Esophagus muscularis mucosa (tissue), 4 donors: ENCODE measurements at regions not wholly inside any gene's neighbourhood (a gene's known extent, or its start where the extent isn't known, plus 50 kb on each side); places are given as distances from the start of the nearest gene placed in this dataset.
"Not testable (repeated sequence)": the region's sequence is repeated elsewhere in the genome, so short reads cannot be mapped to it uniquely, and the experiment has no call there.

Experiments
- DNase-seq: peaks from one replicate; pipeline ENCODE4 v3.0.0-alpha.2; 2017; ENCODE audit errors: extremely low spot score
- H3K27ac ChIP-seq, 4 donors: fragments of 200-600 bp; sonication (generic); replicated peaks in 1 of 4; 1 replicate in 3 of 4; 2 replicates in 1 of 4; pipeline ENCODE4 v1.5.1; 2016 to 2019; ENCODE audit warnings: mild to moderate bottlenecking in 1 of 4
- H3K27me3 ChIP-seq, 4 donors: fragments of 200-600 bp; sonication (generic); one replicate each; pipeline versions ENCODE4 v1.5.1 to v1.6.0; 2016 to 2019
- H3K36me3 ChIP-seq, 4 donors: fragments of 200-600 bp; sonication (generic); one replicate each; pipeline ENCODE4 v1.5.1; 2016 to 2019
- H3K4me1 ChIP-seq, 4 donors: fragments of 200-600 bp; sonication (generic); one replicate each; pipeline ENCODE4 v1.5.1; 2016 to 2019
- H3K4me3 ChIP-seq, 4 donors: fragments of 200-600 bp; sonication (generic); 1 replicate in 2 of 4; 2 replicates in 2 of 4; pipeline ENCODE4 v1.5.1; 2016 to 2019; ENCODE audit warnings: mild to moderate bottlenecking in 4 of 4, moderate library complexity in 1 of 4
- H3K9me3 ChIP-seq, 4 donors: fragments of 200-600 bp; sonication (generic); 1 replicate in 3 of 4; 2 replicates in 1 of 4; pipeline ENCODE4 v1.5.1; 2016 to 2019
- CTCF ChIP-seq, 3 experiments: fragments of 200-600 bp in 2 of 3; fragments of 450-650 bp in 1 of 3; sonication (generic) in 2 of 3; IDR thresholded peaks; one replicate each; pipeline ENCODE4 v1.5.1; 2017 to 2019; ENCODE audit warnings: antibody characterized with exemption in 3 of 3, mild to moderate bottlenecking in 2 of 3, moderate library complexity in 1 of 3
- EP300 ChIP-seq: sonication (generic); formaldehyde crosslinking; IDR thresholded peaks from one replicate; pipeline ENCODE4 v1.6.1; 2017; ENCODE audit warnings: antibody characterized with exemption
- POLR2A ChIP-seq: fragments of 450-650 bp; IDR thresholded peaks from one replicate; pipeline ENCODE4 v1.6.1; 2017; ENCODE audit warnings: antibody characterized with exemption, moderate library complexity, mild to moderate bottlenecking, low read depth
- POLR2AphosphoS5 ChIP-seq, 2 donors: sonication (generic); formaldehyde crosslinking; IDR thresholded peaks; one replicate each; pipeline ENCODE4 v1.6.1; 2017; ENCODE audit warnings: antibody characterized with exemption in 2 of 2
- WGBS: methylation state at CpG from one replicate; pipeline ENCODE4 v1.1.5; 2018; 5-methylcytosine and 5-hydroxymethylcytosine counted together
- intact Hi-C: fragments of 100-400 bp; cut with DNase I; formaldehyde crosslinking; loops from one replicate; pipeline ENCODE4 v1.15.1; 2023

- 64% methylated on average over 5 of the region's 5 CpGs for WGBS
- intact Hi-C loops, result no loop called here
- Histone ChIP-seq H3K27me3 (no peaks in the 10 kb centered on the region), H3K4me3 (no peak overlapping the region), H3K27ac (no peak overlapping the region), H3K36me3 (no peaks in the 10 kb centered on the region), H3K4me1 (no peaks in the 10 kb centered on the region), H3K9me3 (no peaks in the 10 kb centered on the region)
- TF ChIP-seq POLR2A, result no peak
- TF ChIP-seq POLR2AphosphoS5 (IDR thresholded peaks at IDR 0.05), result no peak
- no peak for TF ChIP-seq EP300
- TF ChIP-seq CTCF (IDR thresholded peaks at IDR 0.05), result no peak
- DNase-seq, result no peak
Observed at GRCh38 chr12:11986165-11986564, 84.6 kb upstream of the BCL2L14 start.

GRCh38 chr12:11987901-11988300 lies 82.8 kb upstream of the BCL2L14 start:
- H3K27ac ChIP-seq, result no peak overlapping the region
- WGBS, result 71% methylated on average over 4 of the region's 4 CpGs
- no peaks in the 10 kb centered on the region for H3K9me3 ChIP-seq
- DNase-seq, result no peak
- H3K4me3 ChIP-seq, result no peak overlapping the region
- intact Hi-C loops, result no loop called here
- no peaks in the 10 kb centered on the region for H3K4me1 ChIP-seq
- H3K36me3 ChIP-seq, result no peaks in the 10 kb centered on the region
- no peaks in the 10 kb centered on the region for H3K27me3 ChIP-seq
- TF ChIP-seq POLR2AphosphoS5 (IDR thresholded peaks at IDR 0.05) (no peak), EP300 (no peak), POLR2A (no peak), CTCF (IDR thresholded peaks at IDR 0.05) (no peak)

- TF ChIP-seq CTCF (IDR thresholded peaks at IDR 0.05), result no peak
- TF ChIP-seq POLR2AphosphoS5 (IDR thresholded peaks at IDR 0.05), result no peak
- no peak for TF ChIP-seq POLR2A
- Histone ChIP-seq H3K27ac (no peak overlapping the region), H3K4me3 (no peak overlapping the region), H3K4me1 (no peaks in the 10 kb centered on the region), H3K36me3 (no peaks in the 10 kb centered on the region), H3K27me3 (no peaks in the 10 kb centered on the region), H3K9me3 (no peaks in the 10 kb centered on the region)
- WGBS, result 85% methylated on average over 4 of the region's 4 CpGs
- DNase-seq, result no peak
- intact Hi-C loops, result no loop called here
Observed at GRCh38 chr12:11991604-11992003, 79.1 kb upstream of the BCL2L14 start.

DNA sequence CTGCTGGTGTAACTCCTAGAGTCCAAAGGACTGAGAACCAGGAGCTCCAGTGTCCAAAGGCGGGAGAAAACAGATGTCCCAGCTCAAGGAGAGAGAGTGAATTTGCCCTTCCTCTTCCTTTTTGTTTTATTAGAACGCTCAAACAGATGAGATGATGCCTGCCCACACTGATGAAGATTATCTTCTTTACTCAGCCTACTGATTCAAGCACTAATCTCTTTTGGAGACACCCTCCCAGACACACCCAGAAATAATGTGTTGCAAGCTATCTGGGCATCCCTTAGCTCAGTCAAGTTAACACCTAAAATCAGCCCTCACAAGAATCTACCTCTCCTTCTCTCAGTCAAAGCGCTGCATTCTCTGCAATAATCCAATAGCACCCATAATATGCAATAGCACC lies 78.2 kb upstream of the BCL2L14 start:
- H3K4me3 ChIP-seq, result no peak overlapping the region
- TF ChIP-seq CTCF (IDR thresholded peaks at IDR 0.05), result no peak
- TF ChIP-seq POLR2A, result no peak
- no peak for TF ChIP-seq EP300
- TF ChIP-seq POLR2AphosphoS5 (IDR thresholded peaks at IDR 0.05), result no peak
- H3K27me3 ChIP-seq, result no peaks in the 10 kb centered on the region
- intact Hi-C loops, result no loop called here
- no peak overlapping the region for H3K27ac ChIP-seq
- no peaks in the 10 kb centered on the region for H3K9me3 ChIP-seq
- WGBS, result 98% methylated on average over 3 of the region's 3 CpGs
- DNase-seq, result no peak
- H3K4me1 ChIP-seq, result no peaks in the 10 kb centered on the region
- H3K36me3 ChIP-seq, result no peaks in the 10 kb centered on the region

DNA sequence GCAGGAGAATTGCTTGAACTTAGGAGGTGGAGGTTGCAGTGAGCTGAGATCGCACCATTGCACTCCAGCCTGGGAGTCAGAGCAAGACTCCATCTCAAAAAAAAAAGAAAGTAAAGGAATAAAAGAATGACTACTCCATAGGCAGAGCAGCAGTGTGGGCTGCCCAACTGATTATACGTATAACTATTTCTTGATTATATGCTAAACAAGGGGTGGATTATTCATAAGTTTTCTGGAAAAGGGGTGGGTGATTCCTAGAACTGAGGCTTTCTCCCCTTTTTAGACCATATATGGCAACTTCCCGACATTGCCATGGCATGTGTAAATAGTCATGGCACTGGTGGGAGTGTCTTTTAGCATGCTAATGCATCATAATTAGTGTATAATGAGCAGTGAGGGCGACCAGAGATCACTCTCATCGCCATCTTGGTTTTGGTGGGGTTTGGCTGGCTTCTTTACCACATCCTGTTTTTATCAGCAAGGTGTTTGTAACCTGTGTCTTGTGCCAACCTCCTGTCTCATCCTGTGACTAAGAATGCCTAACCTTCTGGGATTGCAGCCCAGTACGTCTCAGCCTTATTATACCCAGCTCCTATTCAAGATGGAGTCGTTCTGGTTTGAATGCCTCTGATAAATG lies 72.3 kb upstream of the BCL2L14 start:
- intact Hi-C loops, DNase-seq: not testable (repeated sequence)
- 95% methylated on average over 7 of the region's 7 CpGs for WGBS

More for the DNA sequence above, 72.3 kb upstream of the BCL2L14 start:
- not testable (repeated sequence) for H3K9me3 ChIP-seq, H3K27me3 ChIP-seq, H3K27ac ChIP-seq, H3K4me3 ChIP-seq, H3K4me1 ChIP-seq, H3K36me3 ChIP-seq
